ENCODE measurements at regions not wholly inside any gene's neighbourhood (a gene's known extent, or its start where the extent isn't known, plus 50 kb on each side); places are given as distances from the start of the nearest gene placed in this dataset.

DNA sequence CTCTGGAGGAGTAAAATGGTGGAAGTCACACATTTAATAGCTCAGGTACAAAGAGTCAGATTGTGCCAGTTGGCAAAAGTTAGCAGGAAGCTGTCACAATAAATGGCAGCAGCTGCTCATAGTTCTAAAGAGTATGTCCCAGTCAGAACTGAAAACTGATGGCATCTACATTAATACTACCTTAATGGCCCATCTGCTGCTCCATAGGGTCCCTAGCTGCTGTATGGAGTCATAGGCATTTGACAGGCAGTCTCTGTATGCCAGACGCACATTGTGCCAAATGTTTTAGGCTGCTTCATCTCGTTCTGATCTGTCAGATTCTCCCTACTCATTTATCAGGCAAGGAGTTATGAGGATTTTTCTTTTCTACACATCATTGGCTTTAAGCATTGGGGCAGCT, 515.8 kb upstream of the ARRDC3 start:
- TF ChIP-seq, protein P1, sequence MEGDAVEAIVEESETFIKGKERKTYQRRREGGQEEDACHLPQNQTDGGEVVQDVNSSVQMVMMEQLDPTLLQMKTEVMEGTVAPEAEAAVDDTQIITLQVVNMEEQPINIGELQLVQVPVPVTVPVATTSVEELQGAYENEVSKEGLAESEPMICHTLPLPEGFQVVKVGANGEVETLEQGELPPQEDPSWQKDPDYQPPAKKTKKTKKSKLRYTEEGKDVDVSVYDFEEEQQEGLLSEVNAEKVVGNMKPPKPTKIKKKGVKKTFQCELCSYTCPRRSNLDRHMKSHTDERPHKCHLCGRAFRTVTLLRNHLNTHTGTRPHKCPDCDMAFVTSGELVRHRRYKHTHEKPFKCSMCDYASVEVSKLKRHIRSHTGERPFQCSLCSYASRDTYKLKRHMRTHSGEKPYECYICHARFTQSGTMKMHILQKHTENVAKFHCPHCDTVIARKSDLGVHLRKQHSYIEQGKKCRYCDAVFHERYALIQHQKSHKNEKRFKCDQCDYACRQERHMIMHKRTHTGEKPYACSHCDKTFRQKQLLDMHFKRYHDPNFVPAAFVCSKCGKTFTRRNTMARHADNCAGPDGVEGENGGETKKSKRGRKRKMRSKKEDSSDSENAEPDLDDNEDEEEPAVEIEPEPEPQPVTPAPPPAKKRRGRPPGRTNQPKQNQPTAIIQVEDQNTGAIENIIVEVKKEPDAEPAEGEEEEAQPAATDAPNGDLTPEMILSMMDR (IDR thresholded peaks at IDR 0.05) = no peak
- DNase-seq (ENCODE audit: low spot score) (no peak), ATAC-seq (ENCODE audit: low FRiP score) (no peak)

DNA sequence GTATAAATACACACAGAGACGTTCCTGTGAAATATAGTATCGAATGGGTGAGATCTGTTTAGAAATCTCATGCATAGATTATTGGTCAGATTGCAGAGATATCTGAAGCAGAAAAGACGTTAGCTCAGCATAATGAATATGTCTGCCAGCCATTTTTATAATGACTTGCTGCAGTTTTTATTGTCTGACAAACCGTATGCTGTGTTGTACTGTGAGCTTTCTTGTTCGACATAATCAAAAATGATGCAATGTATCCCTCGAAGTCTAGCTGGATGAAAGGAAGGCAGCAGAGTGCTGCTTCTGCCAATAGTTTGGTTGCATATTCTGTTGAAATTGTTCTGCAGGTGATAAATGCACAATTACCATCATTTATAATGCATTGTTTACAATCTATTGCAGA, 514.9 kb upstream of the ARRDC3 start:
- ATAC-seq (ENCODE audit: low FRiP score) = no peak
- no peak for DNase-seq (ENCODE audit: low spot score)
- TF ChIP-seq, protein P1 (IDR thresholded peaks at IDR 0.05) = no peak

DNA sequence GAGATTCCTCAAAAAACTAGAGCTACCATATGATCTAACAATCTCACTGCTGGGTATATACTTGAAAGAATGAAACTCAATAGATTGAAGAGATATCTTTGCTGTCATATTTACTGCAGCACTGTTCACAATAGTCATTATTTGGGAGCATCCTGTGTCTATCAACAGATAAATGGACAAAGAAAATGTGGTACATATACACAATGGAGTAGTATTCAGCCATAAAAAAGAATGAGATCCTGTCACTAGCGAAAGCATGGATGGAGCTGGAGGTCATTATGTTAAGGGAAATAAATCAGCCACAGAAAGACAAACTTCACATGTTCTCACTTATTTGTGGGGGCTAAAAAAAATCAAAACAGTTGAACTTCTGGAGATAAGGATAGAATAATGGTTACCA, 505.7 kb upstream of the ARRDC3 start:
- ATAC-seq (ENCODE audit: low FRiP score) (no peak), DNase-seq (ENCODE audit: low spot score) (no peak)
- TF ChIP-seq, protein P1 (IDR thresholded peaks at IDR 0.05) = no peak

DNA sequence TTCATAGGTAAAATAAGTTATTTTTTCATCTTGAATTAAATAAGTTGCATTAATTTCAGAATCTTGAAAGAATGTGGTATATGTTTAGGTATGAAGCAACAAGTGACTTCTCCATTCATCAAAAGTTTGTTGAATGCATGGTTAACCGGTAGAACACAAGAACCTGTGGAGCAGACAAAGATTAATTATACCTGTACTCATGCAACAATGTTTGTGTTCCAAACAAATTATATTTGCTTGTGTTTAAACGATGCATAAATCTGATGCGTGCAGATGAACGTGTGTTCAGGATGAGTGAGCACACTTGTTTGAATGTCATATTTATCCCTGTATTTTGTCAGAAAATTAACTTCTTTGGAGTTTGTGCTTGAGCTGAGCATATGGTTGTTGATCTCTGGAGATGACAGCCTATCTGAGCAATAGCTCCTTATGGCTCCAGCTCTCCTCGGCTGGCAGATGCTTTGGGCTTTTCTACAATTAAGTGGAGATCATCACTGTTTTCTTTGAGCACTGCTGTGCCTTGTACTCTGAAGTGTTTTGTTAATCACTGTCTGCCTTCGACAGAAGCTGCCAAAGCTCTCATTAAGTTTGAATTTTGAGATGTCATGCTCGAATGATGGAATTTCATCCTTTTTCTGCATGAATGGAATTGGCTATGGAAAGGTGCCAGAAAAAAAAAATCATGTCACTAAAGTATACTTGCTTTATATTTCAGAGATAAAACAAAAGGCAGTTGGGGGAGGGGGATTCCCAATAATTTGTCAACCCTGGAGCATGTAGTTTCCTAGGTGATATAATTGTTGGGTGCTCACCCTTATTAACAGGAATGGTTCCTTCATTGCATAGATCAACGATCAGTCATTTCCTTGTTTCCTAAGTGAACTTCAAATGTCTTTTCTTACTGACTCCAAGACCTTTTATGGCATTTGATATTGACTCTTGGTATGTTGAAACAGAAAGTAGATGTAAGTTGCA, 502.5 kb upstream of the ARRDC3 start:
- DNase-seq (ENCODE audit: low spot score) = no peak
- TF ChIP-seq, protein P1 (IDR thresholded peaks at IDR 0.05) = no peak
- no peak for ATAC-seq (ENCODE audit: low FRiP score)

DNA sequence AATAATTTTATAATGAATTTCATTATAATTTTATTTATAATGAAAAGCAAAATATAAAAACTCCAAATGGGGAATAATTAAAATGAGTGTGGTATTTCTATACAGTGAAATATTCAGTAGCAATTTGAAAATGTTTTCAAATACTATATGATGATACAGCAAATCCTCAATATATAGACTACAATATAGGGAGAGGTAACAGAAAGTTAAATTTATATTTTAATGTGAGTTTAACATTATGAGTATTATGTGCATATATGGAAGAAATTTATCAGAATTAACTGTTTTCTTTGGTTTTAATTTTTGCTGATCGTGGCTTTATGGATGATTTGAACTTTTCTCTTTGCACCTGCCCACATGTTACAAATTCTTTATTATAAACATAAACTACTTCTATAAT, 500.9 kb upstream of the ARRDC3 start:
- no peak for ATAC-seq (ENCODE audit: low FRiP score)
- TF ChIP-seq, protein P1 (IDR thresholded peaks at IDR 0.05) = no peak
- DNase-seq (ENCODE audit: low spot score) = no peak

DNA sequence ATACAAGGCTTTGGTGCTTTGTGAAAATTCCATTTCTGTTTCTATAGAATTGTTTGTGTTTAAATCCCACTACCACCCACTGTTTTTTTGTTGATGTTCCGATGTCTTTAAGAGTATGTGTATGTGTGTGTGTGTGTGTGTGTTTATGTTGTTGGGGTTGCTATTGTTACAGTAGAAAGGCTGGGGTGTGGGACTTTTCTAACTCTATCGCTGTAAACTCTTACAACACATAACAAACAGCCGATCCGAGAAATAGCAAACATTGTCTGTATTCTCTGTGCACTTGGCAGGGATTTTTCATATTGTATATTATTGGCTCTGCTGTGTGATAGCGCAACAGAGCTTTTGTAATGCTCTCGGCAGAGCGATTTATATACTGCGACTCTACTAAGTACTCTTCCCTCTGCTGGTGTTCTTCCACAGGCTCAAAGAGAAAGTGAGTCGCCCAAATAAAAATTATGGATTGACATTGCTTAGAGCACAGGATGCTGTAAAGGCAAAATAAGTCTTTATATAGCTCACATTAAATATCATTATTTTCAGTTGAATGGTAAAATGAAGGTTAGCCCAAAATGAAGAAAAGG, 492.2 kb upstream of the ARRDC3 start:
- TF ChIP-seq, protein P1 (IDR thresholded peaks at IDR 0.05) = no peak
- ATAC-seq (ENCODE audit: low FRiP score) (no peak), DNase-seq (ENCODE audit: low spot score) (no peak)
